Tibial nerve (tissue), 3 donors: ENCODE measurements at regions not wholly inside any gene's neighbourhood (a gene's known extent, or its start where the extent isn't known, plus 50 kb on each side); places are given as distances from the start of the nearest gene placed in this dataset.

ENCODE experiments used
- POLR2A ChIP-seq, 2 donors: fragments of 450-650 bp; IDR thresholded peaks; one replicate each; pipeline ENCODE4 v1.6.1; 2017; ENCODE audit warnings: antibody characterized with exemption in 2 of 2, mild to moderate bottlenecking in 2 of 2, moderate library complexity in 2 of 2
- TF ChIP-seq, protein P1 (sequence below), 5 experiments: fragments of 200-600 bp in 3 of 5; fragments of 450-650 bp in 2 of 5; sonication (generic) in 3 of 5; IDR thresholded peaks; one replicate each; pipeline ENCODE4 v1.5.1; 2016 to 2019; ENCODE audit warnings: antibody characterized with exemption in 5 of 5, mild to moderate bottlenecking in 3 of 5, moderate library complexity in 2 of 5

DNA sequence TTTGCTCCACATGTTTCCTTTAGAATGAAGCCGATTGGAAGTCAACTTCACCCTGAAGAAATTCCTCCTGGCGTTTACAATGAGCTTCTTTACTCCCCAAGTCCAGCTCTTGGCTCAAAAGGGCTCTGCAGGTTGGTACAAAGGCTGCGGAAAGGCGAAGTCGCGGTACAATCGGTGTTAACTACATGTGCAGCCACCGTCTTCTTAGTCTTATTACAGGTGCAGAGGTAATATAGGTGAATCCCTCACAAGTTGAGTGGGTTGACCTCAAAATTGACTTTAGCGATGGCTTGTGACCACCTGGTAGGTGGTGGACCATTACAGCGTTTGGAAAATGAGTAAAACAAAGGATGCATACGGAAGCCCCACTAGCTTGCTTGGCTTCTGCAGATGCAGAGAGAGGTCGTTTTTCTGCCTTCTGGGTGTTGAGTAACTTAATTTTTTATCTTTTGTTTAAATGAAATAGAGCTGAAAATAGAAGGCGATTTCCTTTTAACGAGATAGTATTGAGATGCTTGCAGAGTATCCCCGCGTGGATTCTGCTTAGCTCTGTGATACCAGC is 98.0 kb downstream of the TRIM27 start:
- no peak for TF ChIP-seq POLR2A (IDR thresholded peaks at IDR 0.05)
- TF ChIP-seq, protein P1, sequence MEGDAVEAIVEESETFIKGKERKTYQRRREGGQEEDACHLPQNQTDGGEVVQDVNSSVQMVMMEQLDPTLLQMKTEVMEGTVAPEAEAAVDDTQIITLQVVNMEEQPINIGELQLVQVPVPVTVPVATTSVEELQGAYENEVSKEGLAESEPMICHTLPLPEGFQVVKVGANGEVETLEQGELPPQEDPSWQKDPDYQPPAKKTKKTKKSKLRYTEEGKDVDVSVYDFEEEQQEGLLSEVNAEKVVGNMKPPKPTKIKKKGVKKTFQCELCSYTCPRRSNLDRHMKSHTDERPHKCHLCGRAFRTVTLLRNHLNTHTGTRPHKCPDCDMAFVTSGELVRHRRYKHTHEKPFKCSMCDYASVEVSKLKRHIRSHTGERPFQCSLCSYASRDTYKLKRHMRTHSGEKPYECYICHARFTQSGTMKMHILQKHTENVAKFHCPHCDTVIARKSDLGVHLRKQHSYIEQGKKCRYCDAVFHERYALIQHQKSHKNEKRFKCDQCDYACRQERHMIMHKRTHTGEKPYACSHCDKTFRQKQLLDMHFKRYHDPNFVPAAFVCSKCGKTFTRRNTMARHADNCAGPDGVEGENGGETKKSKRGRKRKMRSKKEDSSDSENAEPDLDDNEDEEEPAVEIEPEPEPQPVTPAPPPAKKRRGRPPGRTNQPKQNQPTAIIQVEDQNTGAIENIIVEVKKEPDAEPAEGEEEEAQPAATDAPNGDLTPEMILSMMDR (IDR thresholded peaks at IDR 0.05): no peak
